ENCODE measurements at regions not wholly inside any gene's neighbourhood (a gene's known extent, or its start where the extent isn't known, plus 50 kb on each side); places are given as distances from the start of the nearest gene placed in this dataset.
A peak's percentile ranks its signal among the peaks of the same experiment; 100 is the strongest.
"Not testable (repeated sequence)": the region's sequence is repeated elsewhere in the genome, so short reads cannot be mapped to it uniquely, and the experiment has no call there.

DNA sequence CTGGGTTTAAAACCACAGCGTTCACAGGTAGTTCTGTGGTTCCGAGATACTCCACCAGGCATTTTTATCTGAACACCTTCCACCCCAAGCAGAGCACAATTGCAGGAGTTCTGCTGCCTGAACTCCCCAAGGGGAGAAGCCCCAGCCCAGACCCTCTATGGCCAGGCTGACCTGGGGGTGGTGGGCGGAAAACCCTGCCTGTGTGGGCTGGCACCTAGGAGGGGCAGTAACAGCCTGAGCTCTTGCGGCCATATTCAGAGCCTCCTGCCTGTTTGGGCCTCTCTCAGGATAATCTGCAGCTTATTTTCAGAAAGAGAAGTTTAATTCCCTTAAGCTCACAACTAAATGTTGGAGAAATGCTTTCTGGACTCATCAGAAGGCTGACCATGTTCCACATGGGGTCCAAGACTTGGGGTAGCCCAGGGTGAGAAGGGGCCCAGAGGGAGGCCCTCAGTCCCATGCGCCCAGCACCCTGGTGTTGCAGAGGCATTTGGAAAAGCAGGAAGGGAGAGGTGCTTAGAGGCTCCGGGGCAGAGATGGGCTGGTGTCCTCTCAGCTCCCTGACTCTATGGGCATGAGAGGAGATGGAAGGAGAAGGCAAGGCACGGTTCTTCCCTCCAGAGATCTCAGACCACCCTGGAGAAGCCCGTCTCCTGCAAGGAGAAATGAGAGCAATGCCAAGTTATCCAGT is 195.6 kb upstream of the TPM1 start:
- no peak for DNase-seq

- peak in 2 of 5 donors; percentile 22 to 30 for DNase-seq
These were observed 194.6 kb upstream of the TPM1 start for GRCh38 chr15:62847900-62848489.

- no peak for DNase-seq
These were observed 193.9 kb upstream of the TPM1 start for GRCh38 chr15:62848632-62849050.

DNA sequence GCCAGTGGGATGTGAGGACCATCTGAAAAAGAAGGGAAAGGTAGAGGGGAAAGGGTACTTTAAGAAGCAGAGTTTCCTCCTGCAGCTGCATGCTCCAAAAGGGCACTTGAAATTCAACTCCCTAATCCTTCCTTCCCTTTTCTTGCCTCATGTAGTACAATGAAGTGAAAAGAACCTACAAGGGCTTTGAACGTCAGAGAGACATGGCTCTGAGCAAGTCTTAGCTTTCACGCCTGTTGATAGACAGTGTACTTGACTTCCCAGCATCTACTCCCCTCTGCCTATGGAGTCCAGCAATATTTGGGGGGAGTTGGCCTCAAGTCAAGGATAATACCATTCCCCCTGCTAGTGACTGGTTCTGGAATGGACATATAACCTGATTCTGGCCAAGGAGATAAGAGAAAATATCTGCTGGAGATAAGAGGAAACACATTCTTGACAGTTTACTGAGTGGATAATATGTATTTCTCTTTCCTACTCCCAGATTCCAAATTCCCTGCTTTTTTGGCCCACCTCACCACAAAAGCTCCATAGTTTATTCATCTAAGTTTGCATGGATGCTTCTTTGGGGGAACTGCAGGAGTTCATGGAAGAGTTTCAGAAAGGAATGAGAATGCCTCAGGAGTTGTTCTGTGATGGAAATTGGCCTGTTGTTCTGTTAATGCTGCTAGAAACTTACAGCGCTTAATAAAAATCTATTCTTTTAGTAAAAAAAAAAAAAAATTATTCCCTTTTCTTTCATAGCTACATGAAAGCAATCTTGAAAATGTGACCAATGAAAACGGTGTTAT is 193.0 kb upstream of the TPM1 start:
- DNase-seq = no peak

DNA sequence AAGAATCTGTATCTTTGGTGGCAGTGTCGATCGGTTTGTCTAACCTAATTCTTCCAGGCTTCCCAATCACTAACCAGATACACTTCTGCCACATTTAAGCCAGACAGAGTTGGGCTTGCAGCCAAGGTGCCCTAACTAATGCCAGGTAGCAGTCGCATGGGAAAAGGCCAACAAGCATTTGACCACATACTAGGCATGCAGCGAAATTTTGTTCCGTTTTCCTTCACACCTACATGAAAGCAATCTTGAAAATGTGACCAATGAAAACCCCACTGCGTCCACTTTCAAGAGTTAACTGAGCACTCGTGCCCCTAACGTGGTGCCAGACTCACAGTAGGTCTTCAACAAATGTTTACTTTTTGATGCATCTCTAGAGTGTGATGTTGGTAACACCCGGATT is 192.2 kb upstream of the TPM1 start:
- no peak for DNase-seq

DNA sequence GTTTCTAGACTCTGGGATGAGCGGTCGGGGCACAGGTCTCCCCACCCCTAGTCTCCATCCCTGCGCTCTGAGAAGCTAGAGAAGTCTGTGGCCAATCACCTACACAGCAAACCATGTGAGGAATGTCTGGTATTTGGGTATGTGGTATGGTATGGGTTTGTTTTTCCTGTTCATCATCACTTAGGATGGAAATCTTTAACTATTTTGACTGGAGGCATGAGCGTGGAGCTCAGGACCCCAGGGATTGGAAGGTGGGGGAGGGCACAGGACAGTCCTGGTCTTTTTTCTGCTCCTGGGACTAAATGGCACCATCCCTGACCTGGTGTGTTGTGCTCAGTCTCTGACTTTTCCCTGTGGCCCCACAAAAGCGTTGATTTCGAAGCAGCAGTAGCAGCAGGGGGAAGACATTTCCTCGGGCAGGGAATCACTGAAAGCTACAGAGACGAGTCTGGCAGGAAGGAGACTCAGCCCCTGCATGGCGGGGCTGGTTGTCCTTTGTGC is 191.7 kb upstream of the TPM1 start:
- no peak for DNase-seq

GRCh38 chr15:62853114-62853840 is 189.3 kb upstream of the TPM1 start:
- no peak for DNase-seq

- no peak for DNase-seq
These were observed 188.7 kb upstream of the TPM1 start for GRCh38 chr15:62853841-62854225.

DNA sequence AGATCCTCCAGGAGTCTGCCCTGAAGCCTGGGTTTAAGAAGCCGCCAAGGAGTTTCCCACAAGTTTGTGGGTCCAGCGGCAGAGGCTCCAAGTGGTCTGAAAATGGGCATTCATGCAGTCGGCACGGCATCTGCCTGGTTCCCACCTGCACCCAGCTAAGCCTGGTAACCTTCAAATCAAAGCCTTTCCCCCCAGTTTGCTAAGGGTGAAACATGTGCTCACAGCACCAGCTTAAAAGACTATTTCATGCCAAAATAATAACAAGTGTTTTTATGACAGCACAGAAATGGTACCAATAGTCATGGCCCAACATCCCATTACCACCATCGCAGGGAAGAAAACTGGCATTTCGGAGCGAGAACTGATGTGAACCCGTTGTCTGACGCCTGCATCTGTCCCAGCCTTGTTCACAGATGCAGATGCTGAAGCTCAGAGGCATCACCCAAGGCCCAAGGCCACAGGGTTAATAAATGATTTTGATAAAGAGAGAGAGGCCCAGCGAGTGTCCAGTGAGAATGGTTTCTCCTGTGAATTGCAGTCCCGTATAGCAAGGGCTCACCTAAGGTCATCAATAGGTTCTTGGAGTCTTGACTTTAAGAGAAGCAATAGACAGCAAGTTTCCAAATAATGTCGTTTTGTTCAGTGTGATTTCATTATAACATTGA is 188.0 kb upstream of the TPM1 start:
- no peak for DNase-seq

DNA sequence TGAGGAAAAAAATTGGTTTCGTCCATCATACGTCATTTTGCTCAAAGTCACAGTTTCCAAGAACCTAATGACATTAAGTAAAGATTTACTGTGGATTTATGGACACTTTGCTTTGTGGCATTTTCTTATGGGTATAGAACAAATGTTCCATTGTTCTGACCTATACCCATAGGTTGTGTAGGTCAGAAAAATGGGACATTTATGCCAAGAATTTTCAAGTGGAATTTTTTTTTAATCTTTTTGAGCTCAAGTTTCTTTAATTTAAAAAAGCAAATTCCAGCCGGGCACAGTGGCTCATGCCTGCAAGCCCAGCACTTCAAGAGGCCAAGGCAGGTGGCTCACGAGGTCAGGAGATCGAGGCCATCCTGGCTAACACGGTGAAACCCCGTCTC is 187.5 kb upstream of the TPM1 start:
- no peak for DNase-seq

DNA sequence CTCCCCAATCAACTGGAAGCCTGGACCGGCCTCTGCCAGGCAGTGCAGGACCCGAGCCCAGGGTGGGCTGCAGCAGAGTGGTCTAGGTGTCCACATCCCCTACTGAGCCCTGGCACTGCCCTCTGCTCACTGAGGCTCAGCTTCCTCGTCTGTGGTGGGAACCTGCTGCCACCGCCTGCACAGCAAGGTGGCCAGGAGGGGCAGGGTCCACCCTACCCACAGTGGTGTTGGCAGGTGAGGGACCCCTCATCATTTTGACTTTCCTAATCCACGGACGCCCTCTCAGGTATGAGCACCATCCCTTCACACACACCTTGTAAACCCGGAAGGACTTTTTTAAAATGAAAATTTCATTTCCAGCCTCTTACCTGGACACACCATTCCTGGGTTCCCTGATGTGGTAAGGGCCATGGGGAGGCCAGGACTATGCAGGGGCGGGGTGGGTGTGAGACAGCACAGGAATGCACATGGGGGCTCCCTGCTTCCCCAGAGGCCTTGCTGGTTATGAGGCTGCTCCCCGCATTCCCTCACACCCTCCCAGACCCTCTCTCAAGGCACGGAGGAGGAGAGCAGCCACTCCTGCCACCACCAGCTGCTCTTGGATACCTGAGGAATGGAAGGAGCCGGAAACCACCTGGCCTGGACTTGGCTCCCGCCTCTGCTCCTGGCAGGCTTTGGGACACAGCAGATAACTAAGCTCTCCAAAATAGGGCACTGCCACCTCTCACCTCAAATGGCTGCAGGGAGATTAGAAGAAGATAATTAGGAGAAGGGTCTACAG is 185.9 kb upstream of the TPM1 start:
- no peak for DNase-seq

DNA sequence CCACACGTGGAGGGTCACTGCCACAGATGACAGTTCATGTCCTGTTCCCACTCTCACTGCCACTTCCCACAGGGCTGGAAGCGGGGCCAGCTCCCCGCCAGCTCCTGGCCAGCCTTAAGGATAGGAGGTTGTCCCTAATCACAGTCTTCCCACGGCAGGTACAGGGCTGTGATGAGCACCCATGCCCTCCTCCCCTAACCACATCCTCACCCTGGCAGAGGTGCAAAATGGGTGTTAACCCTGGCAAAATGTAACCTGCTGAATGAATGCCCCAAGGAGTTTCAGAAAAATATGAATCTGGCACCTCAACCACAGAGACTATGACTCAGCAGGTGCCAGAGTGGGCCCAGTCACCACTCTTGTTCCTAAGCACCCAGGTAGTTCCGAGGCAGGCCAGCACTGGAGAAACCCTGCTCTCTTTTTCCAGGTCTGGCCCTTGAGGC is 185.1 kb upstream of the TPM1 start:
- DNase-seq = peak in 1 of 5 donors; percentile 53

GRCh38 chr15:62858343-62858742 is 184.2 kb upstream of the TPM1 start:
- no peak for DNase-seq

DNA sequence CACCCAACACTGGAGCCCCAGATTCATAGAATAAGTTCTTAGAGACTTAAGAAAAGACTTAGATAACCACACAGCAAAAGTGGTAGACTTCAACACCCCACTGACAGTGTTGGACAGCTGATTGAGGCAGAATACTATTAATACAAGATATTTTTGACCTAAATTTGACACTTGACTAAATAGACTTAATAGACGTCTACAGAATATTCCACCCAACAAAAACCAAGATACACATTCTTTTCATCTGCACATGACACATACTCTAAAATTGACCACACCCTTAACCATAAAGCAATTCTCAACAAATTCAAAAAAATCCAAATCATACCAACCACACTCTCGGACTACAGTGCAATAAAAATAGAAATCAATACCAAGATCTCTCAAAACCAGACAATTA is 179.8 kb upstream of the TPM1 start:
- no peak for DNase-seq

DNA sequence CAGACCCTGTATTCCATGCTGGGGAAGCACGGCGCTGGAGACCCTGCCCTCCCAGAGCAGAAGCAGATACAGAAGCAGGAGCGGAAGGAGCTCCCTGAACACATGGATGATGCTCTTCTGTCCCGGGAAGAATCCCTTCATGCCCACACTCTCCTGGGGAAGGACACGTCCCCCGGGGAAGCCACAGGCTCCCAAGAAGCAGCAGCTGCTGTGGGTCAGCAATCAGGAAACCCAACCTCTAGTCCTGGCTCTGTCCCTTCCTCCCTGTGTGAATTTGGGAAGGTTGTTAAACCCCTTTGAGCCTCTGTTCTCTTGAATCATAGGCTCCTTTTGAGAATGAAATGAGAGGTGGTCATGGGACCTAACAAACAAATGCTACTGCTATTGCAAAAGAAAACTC is 176.2 kb upstream of the TPM1 start:
- DNase-seq = no peak

DNA sequence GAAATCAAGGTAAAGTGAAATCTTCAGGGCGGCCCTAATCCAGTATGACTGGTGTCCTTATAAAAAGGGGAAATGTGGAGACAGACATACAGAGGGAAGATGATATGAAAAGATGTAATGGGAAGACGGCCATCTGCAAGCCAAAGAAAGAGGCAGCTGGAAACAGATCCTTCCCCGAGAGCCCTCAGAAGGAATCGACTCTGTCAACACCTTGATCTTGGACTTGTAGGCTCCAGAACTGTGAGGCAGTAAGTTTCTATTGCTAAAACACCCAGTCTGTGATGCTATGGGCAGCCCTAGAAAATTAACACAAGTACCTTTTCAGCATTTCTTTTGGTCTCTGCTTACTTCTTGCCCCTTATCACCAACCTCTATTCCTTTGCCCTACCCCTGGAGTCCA is 174.7 kb upstream of the TPM1 start:
- no peak for DNase-seq

GRCh38 chr15:62868507-62868906 is 174.0 kb upstream of the TPM1 start:
- no peak for DNase-seq

DNA sequence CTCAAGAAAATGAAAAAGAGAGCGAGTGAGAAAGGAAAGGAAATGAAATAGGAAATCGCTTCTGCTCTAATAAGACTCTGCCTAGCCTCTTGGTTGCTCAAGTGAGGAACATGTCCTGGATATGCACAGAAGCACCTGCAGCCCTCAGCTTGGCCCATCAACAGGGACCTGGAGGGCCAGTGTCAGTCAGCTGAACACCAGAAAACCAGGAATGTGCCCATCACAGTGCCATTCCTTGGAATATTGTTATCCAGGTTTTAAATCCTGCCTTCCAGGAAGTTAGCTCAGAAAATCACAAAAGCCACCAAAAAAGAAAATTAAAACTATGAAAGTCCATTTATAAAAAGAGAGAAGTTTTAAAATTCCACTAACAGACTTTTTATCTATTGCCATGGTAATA is 173.4 kb upstream of the TPM1 start:
- no peak for DNase-seq

DNA sequence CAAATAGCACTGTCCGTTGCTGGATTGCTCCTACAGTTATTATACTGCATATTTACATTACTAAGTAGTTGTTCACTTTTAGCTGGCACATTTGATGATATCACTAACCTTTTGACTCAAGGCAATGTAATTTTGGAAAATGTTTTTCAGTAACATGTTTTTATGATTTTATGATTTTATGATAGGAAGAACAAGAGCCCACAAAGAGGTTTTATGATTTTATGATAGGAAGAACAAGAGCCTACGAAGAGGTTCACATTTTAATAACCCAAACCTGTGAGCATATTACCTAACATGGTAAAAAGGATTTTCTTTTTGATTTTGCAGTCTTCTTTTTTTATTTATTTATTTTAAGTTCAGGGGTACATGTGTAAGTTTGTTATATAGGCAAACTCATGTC is 172.3 kb upstream of the TPM1 start:
- no peak for DNase-seq

DNA sequence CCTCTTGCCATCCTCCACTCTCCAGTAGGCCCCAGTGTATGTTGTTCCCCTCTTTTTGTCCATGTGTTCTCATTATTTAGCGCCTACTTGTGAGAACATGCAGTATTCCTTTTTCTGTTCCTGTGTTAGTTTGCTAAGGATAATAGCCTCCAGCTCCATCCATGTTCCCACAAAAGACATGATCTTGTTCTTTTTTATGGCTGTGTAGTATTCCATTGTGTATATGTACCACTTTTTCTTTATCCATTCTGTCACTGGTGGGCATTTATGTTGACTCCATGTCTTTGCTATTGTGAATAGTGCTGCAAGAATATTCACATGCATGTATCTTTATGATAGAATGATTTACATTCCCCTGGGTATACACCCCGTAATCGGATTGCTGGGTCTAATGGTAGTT is 171.8 kb upstream of the TPM1 start:
- not testable (repeated sequence) for DNase-seq

DNA sequence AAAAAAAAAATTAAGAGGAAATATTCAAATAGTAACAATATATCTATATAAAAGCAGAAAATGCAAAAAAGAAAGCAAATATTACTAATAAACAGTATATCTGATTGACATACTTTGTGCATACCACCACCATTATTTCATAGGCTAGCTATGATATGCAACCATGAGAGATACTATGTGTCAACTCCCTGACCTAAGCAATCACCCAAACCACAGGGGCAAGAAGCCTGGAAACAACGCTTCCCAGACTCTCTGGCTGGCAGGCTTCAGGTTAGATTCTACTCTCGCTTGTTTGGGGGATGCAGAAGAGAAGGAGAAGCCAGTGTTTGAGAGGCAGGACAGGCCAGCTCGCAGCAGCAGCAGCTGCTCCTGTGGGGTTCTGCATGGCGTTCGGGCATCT is 169.3 kb upstream of the TPM1 start:
- DNase-seq = no peak

DNA sequence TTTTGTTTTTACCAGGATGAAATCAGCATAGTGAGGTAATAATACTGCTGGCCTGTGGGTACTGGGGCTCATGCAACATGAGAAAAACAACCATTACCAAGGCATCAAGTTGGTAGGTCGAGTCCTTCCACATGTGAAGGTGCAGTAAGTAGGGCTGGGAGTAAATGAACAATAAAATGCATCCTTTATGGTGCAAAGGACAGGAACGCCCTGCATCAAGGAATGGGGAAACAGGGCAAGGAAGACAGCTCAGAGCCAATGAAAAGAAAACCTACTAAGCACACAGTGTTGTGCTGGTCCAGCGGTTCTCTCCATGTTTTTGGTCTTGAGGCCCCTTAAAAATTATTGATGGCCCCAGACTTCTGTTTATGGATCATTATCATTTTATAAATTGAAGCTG is 168.5 kb upstream of the TPM1 start:
- DNase-seq = no peak

Data from T-helper 1 cell (primary cell).